HG02610 (cell line): ENCODE measurements at regions not wholly inside any gene's neighbourhood (a gene's known extent, or its start where the extent isn't known, plus 50 kb on each side); places are given as distances from the start of the nearest gene placed in this dataset.
A peak's percentile ranks its signal among the peaks of the same experiment; 100 is the strongest.
"Not testable (repeated sequence)": the region's sequence is repeated elsewhere in the genome, so short reads cannot be mapped to it uniquely, and the experiment has no call there.

ENCODE experiments used
- ATAC-seq: cut with Tn5 transposase; IDR thresholded peaks from one replicate; pipeline ENCODE4 v1.9.1; 2021; ENCODE audit warnings: mild to moderate bottlenecking, moderate library complexity; ENCODE audit not compliant: unreplicated experiment

- no peak for ATAC-seq
Measured at GRCh38 chr2:185625604-185626003, 113.0 kb upstream of the FSIP2 start.

GRCh38 chr2:185628985-185629384 lies 109.6 kb upstream of the FSIP2 start:
- ATAC-seq: peak; percentile 79

DNA sequence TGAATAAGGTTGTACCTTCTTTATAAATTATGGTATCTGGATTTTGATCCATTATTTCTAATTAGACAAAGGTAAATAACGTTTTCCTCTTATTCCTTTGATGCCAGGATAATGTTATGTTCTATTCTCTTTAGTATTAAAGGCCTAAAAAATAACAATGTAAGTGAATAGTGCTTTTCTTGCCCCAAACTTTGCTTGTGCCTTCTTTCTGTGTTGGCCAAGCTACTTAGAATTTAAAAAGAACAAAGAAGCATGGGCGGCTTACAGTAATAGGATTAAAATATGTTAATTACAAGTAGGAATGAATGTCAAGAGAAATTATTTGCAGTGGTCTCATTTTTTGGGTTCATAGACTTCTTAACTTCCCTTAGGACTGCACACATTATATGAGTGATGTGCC lies 105.0 kb upstream of the FSIP2 start:
- no peak for ATAC-seq

GRCh38 chr2:185638771-185639170 lies 99.8 kb upstream of the FSIP2 start:
- no peak for ATAC-seq

GRCh38 chr2:185640588-185640987 lies 98.0 kb upstream of the FSIP2 start:
- no peak for ATAC-seq

GRCh38 chr2:185643434-185643833 lies 95.2 kb upstream of the FSIP2 start:
- no peak for ATAC-seq

DNA sequence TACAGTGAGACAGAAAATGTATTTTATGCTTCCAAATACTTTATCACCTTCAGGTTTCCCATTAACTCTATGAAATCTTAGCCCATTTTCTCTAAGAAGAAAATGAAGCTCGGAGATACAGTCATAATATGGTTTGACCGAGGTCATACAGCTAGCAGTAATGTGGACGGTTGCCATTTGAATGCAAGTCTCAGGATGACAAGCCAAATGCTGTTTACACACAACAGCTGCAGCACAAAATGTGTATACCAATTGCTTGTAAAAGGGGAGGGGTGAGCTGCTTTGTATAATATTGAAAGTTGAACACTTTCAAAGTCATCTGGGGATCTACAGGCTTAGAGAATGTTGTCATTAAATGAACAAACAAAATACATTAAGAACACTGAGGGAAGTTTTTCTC lies 93.8 kb upstream of the FSIP2 start:
- peak; percentile 95 for ATAC-seq

GRCh38 chr2:185645529-185645928 lies 93.1 kb upstream of the FSIP2 start:
- no peak for ATAC-seq

- no peak for ATAC-seq
Measured at GRCh38 chr2:185658750-185659149, 79.9 kb upstream of the FSIP2 start.

DNA sequence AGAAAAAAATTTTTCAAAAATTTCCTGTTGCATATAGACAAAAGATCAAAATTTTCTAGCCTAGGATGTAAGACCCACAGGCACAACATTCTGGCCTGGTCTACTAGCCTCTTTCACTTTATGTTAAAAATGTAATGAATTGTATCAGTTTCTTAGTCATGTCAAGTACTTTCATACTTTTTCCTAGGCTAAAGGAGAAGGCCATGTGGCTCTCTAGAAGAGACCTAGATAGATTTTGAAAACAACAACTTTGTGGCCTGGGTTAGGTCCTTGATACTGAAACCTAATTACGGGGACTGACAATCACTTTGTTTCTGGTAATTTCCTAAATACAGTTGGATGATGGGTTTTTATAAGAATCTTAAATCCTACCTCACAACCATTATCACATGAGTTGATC lies 74.8 kb upstream of the FSIP2 start:
- no peak for ATAC-seq

GRCh38 chr2:185664384-185664783 lies 74.2 kb upstream of the FSIP2 start:
- no peak for ATAC-seq

- ATAC-seq: no peak
Measured at GRCh38 chr2:185665251-185665814, 73.3 kb upstream of the FSIP2 start.

- ATAC-seq: no peak
Measured at GRCh38 chr2:185667452-185667851, 71.2 kb upstream of the FSIP2 start.

GRCh38 chr2:185668710-185669109 lies 69.9 kb upstream of the FSIP2 start:
- ATAC-seq: no peak

- ATAC-seq: no peak
Measured at GRCh38 chr2:185674232-185674631, 64.4 kb upstream of the FSIP2 start.

DNA sequence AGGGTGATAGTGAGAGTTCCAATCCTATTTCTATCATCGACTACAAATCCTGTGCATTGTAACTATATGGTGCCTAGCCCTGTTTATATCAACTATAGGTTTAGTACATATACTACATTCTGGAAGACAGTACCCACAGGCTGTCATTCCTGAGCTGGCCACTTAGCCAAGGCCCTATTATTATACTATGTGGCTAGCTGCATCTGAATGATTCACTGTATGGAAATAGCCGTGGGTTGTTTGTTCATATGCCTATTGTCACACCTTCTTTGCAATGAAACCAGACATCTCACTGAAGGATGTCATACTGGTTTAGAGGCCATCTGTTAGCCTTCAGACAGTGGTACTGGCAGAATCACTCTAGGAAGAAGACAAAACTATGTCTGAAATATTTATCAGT lies 62.3 kb upstream of the FSIP2 start:
- ATAC-seq: no peak

DNA sequence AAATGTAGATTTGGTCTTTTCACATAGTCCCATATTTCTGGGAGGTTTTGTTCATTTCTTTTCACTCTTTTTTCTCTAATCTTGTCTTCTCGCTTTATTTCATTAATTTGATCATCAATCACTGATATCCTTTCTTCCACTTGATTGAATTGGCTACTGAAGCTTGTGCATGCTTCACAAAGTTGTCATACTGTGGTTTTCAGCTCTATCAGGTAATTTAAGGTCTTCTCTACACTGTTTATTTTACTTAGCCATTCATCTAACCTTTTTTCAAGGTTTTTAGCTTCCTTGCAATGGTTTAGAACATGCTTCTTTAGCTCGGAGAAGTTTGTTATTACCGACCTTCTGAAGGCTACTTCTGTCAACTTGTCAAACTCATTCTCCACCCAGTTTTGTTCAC lies 51.6 kb upstream of the FSIP2 start:
- ATAC-seq: not testable (repeated sequence)

GRCh38 chr2:185687967-185688366 lies 50.6 kb upstream of the FSIP2 start:
- ATAC-seq: no peak
